Fibroblast of lung (primary cell): ENCODE measurements at regions not wholly inside any gene's neighbourhood (a gene's known extent, or its start where the extent isn't known, plus 50 kb on each side); places are given as distances from the start of the nearest gene placed in this dataset.

Experiments used
- DNase-seq, 2 donors: peaks; one replicate each; pipeline versions ENCODE4 v3.0.0 to v3.0.0-alpha.2; 2010; ENCODE audit warnings: low read depth in 2 of 2
- H2AFZ ChIP-seq: 2 replicates; pipeline ENCODE4 v1.5.1; 2012; ENCODE audit warnings: low read length, control low read depth, inconsistent platforms
- H3K27ac ChIP-seq: 2 replicates; pipeline ENCODE4 v1.5.1; 2011; ENCODE audit warnings: low read length, control low read depth; ENCODE audit not compliant: insufficient read depth
- H3K27me3 ChIP-seq: 2 replicates; pipeline ENCODE4 v1.5.1; 2011; ENCODE audit warnings: mild to moderate bottlenecking, low read length; ENCODE audit not compliant: control insufficient read depth, insufficient read depth
- H3K36me3 ChIP-seq: 2 replicates; pipeline ENCODE4 v1.5.1; 2011; ENCODE audit warnings: low read length; ENCODE audit not compliant: control insufficient read depth, insufficient read depth
- H3K4me1 ChIP-seq: 2 replicates; pipeline ENCODE4 v1.5.1; 2011; ENCODE audit warnings: low read length; ENCODE audit not compliant: control insufficient read depth, insufficient read depth; ENCODE audit errors: extremely low read depth
- H3K4me2 ChIP-seq: 2 replicates; pipeline ENCODE4 v1.5.1; 2011; ENCODE audit warnings: low read length, control low read depth; ENCODE audit not compliant: insufficient read depth; ENCODE audit errors: extremely low read depth
- H3K4me3 ChIP-seq, 4 experiments: fragments of 200-600 bp in 1 of 4; sonication (generic) in 1 of 4; replicated peaks in 1 of 4; 2 replicates each; pipeline ENCODE4 v1.5.1; 2011 to 2016; ENCODE audit warnings: low read length in 4 of 4, low read depth in 3 of 4, mild to moderate bottlenecking in 3 of 4, control low read depth in 2 of 4, inconsistent platforms in 1 of 4, mixed read lengths in 1 of 4; ENCODE audit not compliant: insufficient read depth in 1 of 4; ENCODE audit errors: control extremely low read depth in 1 of 4
- H3K79me2 ChIP-seq: 2 replicates; pipeline ENCODE4 v1.5.1; 2012; ENCODE audit warnings: mild to moderate bottlenecking, low read length, inconsistent platforms; ENCODE audit not compliant: control insufficient read depth, insufficient read depth
- H3K9ac ChIP-seq: 2 replicates; pipeline ENCODE4 v1.5.1; 2011; ENCODE audit warnings: mild to moderate bottlenecking, low read length, control low read depth; ENCODE audit not compliant: insufficient read depth
- H3K9me3 ChIP-seq: 2 replicates; pipeline ENCODE4 v1.5.1; 2012; ENCODE audit warnings: low read depth, low read length; ENCODE audit not compliant: control insufficient read depth, insufficient read depth
- H4K20me1 ChIP-seq: 2 replicates; pipeline ENCODE4 v1.5.1; 2011; ENCODE audit warnings: low read length; ENCODE audit not compliant: control insufficient read depth, insufficient read depth; ENCODE audit errors: extremely low read depth
- EZH2 ChIP-seq: IDR thresholded peaks from 2 replicates; pipeline ENCODE4 v1.5.1; 2012; ENCODE audit warnings: low read length, control low read depth, mild to moderate bottlenecking; ENCODE audit errors: missing control alignments
- TF ChIP-seq, protein P1 (sequence below), 2 donors: IDR thresholded peaks in 1 of 2; conservative IDR thresholded peaks in 1 of 2; 1 replicate in 1 of 2; 2 replicates in 1 of 2; pipeline ENCODE4 v1.5.1; 2011 to 2012; ENCODE audit warnings: low read length in 2 of 2, control low read depth in 1 of 2, inconsistent platforms in 1 of 2, low read depth in 1 of 2, mild to moderate bottlenecking in 1 of 2

DNA sequence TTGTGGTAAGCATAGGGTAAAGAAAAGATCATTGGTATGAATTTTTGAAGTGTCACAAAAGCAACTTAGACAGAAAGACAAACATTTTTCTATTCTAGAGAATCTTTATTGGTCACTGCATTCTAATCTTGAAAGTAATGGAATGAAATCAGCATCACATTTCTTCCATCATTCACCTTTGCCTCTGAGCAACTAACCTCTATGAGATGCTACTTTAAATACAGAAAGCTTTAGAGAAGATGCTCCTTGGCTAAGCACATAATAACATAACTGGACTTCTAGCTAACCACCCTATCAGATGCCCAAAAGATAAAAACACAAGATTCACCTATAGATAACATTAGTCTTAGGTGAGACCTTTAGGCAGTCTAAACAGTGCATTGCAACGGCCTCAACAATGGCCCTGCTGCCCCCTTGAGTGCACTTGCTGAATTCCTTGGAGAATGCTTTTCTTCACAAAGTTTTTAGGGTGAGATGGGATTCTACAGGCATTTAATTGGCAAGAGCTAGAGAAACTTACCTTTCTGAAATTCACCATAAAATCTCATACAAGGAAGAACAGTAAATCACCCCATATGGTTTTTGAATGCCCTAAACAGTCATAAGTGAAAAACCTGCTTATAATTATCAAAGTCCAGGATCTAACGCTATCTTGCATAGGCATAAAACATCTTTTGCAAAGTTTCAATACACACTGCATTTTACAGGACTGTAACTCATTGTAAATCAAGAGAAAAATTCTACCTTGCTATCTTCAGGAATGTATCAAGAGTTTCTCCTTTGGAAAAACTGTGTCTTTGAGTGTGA, 791.3 kb upstream of the CHAC2 start:
- no peak overlapping the region for H3K4me2 ChIP-seq
- no peak overlapping the region for H3K9ac ChIP-seq
- no peak overlapping the region for H3K27ac ChIP-seq
- H3K27me3 ChIP-seq: no peaks in the 10 kb centered on the region
- H3K9me3 ChIP-seq: no peaks in the 10 kb centered on the region
- peak; percentile 17 to 44 for DNase-seq
- TF ChIP-seq, protein P1, sequence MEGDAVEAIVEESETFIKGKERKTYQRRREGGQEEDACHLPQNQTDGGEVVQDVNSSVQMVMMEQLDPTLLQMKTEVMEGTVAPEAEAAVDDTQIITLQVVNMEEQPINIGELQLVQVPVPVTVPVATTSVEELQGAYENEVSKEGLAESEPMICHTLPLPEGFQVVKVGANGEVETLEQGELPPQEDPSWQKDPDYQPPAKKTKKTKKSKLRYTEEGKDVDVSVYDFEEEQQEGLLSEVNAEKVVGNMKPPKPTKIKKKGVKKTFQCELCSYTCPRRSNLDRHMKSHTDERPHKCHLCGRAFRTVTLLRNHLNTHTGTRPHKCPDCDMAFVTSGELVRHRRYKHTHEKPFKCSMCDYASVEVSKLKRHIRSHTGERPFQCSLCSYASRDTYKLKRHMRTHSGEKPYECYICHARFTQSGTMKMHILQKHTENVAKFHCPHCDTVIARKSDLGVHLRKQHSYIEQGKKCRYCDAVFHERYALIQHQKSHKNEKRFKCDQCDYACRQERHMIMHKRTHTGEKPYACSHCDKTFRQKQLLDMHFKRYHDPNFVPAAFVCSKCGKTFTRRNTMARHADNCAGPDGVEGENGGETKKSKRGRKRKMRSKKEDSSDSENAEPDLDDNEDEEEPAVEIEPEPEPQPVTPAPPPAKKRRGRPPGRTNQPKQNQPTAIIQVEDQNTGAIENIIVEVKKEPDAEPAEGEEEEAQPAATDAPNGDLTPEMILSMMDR (conservative IDR thresholded peaks at IDR 0.05 in 1 of 2, IDR thresholded peaks at IDR 0.05 in 1 of 2; ENCODE audit: low read depth in 1 of 2, low read length in 2 of 2): peak; percentile 36 to 80
- TF ChIP-seq EZH2: no peak
- H3K36me3 ChIP-seq: no peaks in the 10 kb centered on the region
- H2AFZ ChIP-seq: no peak overlapping the region
- H3K4me3 ChIP-seq: no peak overlapping the region
- H3K4me1 ChIP-seq: no peaks in the 10 kb centered on the region
- H4K20me1 ChIP-seq: no peaks in the 10 kb centered on the region
- H3K79me2 ChIP-seq: no peaks in the 10 kb centered on the region

DNA sequence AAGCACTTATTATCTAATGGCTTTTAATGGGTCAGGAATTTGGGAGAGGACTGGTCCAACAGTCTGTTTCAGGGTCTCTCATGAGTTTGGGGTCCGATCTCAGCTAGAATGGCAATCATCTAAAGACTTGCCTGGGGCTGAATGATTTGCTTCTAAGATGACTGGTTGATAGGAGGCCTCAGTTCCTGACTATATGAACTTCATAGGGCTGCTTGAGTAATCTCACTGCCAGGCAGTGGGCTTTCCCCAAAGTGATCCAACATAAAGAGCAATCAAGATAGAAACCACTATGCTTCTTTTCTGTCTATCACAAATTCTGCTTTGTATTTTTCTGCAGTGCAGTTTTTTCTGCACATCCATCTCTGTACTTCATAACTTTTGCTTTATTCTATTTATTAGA, 793.5 kb upstream of the CHAC2 start:
- H3K9ac ChIP-seq: no peak overlapping the region
- no peak overlapping the region for H3K27ac ChIP-seq
- no peaks in the 10 kb centered on the region for H3K4me1 ChIP-seq
- TF ChIP-seq EZH2: no peak
- TF ChIP-seq, protein P1 (conservative IDR thresholded peaks at IDR 0.05 in 1 of 2, IDR thresholded peaks at IDR 0.05 in 1 of 2; ENCODE audit: low read depth in 1 of 2, low read length in 2 of 2): no peak
- H3K27me3 ChIP-seq: no peaks in the 10 kb centered on the region
- H3K36me3 ChIP-seq: no peaks in the 10 kb centered on the region
- DNase-seq: no peak
- H3K4me3 ChIP-seq: no peak overlapping the region
- no peak overlapping the region for H2AFZ ChIP-seq
- H3K9me3 ChIP-seq: no peaks in the 10 kb centered on the region
- no peaks in the 10 kb centered on the region for H3K79me2 ChIP-seq
- H4K20me1 ChIP-seq: no peaks in the 10 kb centered on the region
- H3K4me2 ChIP-seq: no peak overlapping the region

DNA sequence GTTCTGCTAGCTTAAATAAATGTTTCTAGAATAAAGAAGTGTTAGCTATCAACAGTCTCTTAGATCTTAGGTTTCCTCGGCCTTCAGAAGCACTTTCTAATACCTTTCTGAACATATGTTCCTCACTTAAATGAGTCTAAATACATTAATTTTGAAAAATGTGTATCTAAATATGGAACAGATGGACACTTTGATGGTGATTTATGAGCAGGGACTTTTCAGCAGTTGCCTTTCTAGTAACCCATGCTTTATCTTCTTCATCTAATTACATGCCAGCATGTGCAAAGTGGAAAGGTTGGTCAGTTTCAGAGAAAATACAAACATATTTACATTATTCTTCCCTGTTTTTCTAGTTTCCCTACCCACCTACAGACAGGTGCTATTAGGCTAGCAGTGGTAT, 797.0 kb upstream of the CHAC2 start:
- Histone ChIP-seq H3K9ac (no peak overlapping the region), H4K20me1 (no peaks in the 10 kb centered on the region), H2AFZ (no peak overlapping the region), H3K27me3 (no peaks in the 10 kb centered on the region), H3K9me3 (no peaks in the 10 kb centered on the region), H3K27ac (no peak overlapping the region), H3K4me2 (no peak overlapping the region), H3K79me2 (no peaks in the 10 kb centered on the region), H3K36me3 (no peaks in the 10 kb centered on the region), H3K4me3 (no peak overlapping the region), H3K4me1 (no peaks in the 10 kb centered on the region)
- DNase-seq: no peak
- no peak for TF ChIP-seq EZH2
- TF ChIP-seq, protein P1 (conservative IDR thresholded peaks at IDR 0.05 in 1 of 2, IDR thresholded peaks at IDR 0.05 in 1 of 2; ENCODE audit: low read depth in 1 of 2, low read length in 2 of 2): no peak
